ENCODE measurements at regions not wholly inside any gene's neighbourhood (a gene's known extent, or its start where the extent isn't known, plus 50 kb on each side); places are given as distances from the start of the nearest gene placed in this dataset.

GRCh38 chr3:28104896-28105534 lies 136.4 kb upstream of the CMC1 start:
- DNase-seq: no peak

- peak; percentile 2 for DNase-seq
These were observed 131.6 kb upstream of the CMC1 start for GRCh38 chr3:28109829-28110228.

GRCh38 chr3:28110869-28111268 lies 130.6 kb upstream of the CMC1 start:
- no peak for DNase-seq

- no peak for DNase-seq
These were observed 126.5 kb upstream of the CMC1 start for GRCh38 chr3:28114893-28115292.

GRCh38 chr3:28115316-28115715 lies 126.1 kb upstream of the CMC1 start:
- no peak for DNase-seq

- no peak for DNase-seq
These were observed 123.8 kb upstream of the CMC1 start for GRCh38 chr3:28117598-28117997.

- DNase-seq: no peak
These were observed 123.3 kb upstream of the CMC1 start for GRCh38 chr3:28118087-28118486.

GRCh38 chr3:28122227-28122626 lies 119.2 kb upstream of the CMC1 start:
- DNase-seq: peak; percentile 25

GRCh38 chr3:28124882-28125281 lies 116.5 kb upstream of the CMC1 start:
- DNase-seq: no peak

GRCh38 chr3:28125342-28125741 lies 116.1 kb upstream of the CMC1 start:
- no peak for DNase-seq

GRCh38 chr3:28130836-28131235 lies 110.6 kb upstream of the CMC1 start:
- DNase-seq: no peak

GRCh38 chr3:28132941-28133340 lies 108.5 kb upstream of the CMC1 start:
- DNase-seq: no peak

- no peak for DNase-seq
These were observed 107.2 kb upstream of the CMC1 start for GRCh38 chr3:28134198-28134597.

GRCh38 chr3:28134792-28135375 lies 106.5 kb upstream of the CMC1 start:
- DNase-seq: no peak

GRCh38 chr3:28136607-28137216 lies 104.7 kb upstream of the CMC1 start:
- DNase-seq: no peak

GRCh38 chr3:28138043-28138610 lies 103.3 kb upstream of the CMC1 start:
- DNase-seq: no peak

GRCh38 chr3:28139288-28139687 lies 102.1 kb upstream of the CMC1 start:
- DNase-seq: no peak

- DNase-seq: no peak
These were observed 101.3 kb upstream of the CMC1 start for GRCh38 chr3:28139967-28140634.

- DNase-seq: no peak
These were observed 100.8 kb upstream of the CMC1 start for GRCh38 chr3:28140664-28141063.

GRCh38 chr3:28149960-28150359 lies 91.5 kb upstream of the CMC1 start:
- DNase-seq: no peak

GRCh38 chr3:28150465-28151206 lies 90.8 kb upstream of the CMC1 start:
- no peak for DNase-seq

GRCh38 chr3:28151207-28151550 lies 90.2 kb upstream of the CMC1 start:
- DNase-seq: no peak

Data from fibroblast of skin of back (primary cell).